ENCODE measurements at regions not wholly inside any gene's neighbourhood (a gene's known extent, or its start where the extent isn't known, plus 50 kb on each side); places are given as distances from the start of the nearest gene placed in this dataset.

DNA sequence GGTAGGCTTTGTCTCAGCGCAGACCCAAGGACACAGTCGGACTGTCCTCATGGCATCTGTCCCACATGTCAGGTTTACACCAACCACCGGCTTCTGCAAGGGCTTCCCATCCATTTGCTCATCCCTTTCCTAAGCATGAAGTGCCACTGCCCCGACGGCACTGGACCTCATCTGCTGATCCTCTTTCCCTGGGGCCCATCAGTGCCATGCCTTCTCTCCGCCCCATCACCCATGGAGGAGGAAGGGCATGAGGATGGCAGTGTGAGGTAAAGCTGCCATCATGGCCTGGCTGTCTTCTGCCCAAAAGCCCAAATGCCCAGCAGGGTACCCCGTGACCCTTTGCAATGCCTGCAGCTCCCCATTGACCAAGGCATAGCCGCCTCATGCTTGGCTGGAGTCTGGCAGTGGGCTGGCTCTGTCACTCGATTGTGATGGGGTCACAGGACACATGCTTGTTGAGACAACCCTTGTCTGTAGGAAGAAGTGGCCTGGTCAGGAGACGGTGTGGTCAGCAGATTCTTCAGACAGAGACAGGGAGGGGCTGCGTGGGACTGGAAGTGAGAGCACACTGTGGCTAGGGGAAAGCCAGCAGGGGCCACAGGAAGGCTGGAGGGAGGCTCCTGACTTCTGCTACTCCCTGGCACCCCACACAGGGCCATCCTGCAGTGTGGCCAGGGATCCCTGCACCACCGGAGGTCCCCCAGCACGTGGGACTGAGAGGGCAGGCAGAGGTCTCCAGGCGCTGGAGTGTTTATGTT lies 493.7 kb upstream of the HS6ST1 start:
- Histone ChIP-seq H2AFZ (replicated peaks) (no peak overlapping the region), H3K4me3 (no peak overlapping the region), H3F3A (ENCODE audit: low read depth) (no peaks in the 10 kb centered on the region), H4K20me1 (ENCODE audit: low read depth) (no peaks in the 10 kb centered on the region), H3K27ac (no peak overlapping the region), H3K9ac (no peak overlapping the region), H3K79me2 (ENCODE audit: low read depth) (no peaks in the 10 kb centered on the region), H3K9me3 (ENCODE audit: low read depth) (peaks cover under 1% of the 10 kb centered on the region), H3K4me1 (no peaks in the 10 kb centered on the region), H3K27me3 (no peaks in the 10 kb centered on the region), H3K4me2 (no peak overlapping the region), H3K36me3 (no peaks in the 10 kb centered on the region)
- peaks cover 23% of the 10 kb centered on the region for H3K9me3 Mint-ChIP-seq
- no peak for DNase-seq (ENCODE audit: low spot score)
- TF ChIP-seq, protein P1, sequence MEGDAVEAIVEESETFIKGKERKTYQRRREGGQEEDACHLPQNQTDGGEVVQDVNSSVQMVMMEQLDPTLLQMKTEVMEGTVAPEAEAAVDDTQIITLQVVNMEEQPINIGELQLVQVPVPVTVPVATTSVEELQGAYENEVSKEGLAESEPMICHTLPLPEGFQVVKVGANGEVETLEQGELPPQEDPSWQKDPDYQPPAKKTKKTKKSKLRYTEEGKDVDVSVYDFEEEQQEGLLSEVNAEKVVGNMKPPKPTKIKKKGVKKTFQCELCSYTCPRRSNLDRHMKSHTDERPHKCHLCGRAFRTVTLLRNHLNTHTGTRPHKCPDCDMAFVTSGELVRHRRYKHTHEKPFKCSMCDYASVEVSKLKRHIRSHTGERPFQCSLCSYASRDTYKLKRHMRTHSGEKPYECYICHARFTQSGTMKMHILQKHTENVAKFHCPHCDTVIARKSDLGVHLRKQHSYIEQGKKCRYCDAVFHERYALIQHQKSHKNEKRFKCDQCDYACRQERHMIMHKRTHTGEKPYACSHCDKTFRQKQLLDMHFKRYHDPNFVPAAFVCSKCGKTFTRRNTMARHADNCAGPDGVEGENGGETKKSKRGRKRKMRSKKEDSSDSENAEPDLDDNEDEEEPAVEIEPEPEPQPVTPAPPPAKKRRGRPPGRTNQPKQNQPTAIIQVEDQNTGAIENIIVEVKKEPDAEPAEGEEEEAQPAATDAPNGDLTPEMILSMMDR (IDR thresholded peaks at IDR 0.05) = no peak
- no peak for TF ChIP-seq EZH2phosphoT487 (IDR thresholded peaks at IDR 0.05)
- TF ChIP-seq EZH2 (IDR thresholded peaks at IDR 0.05) = no peak
- H3K4me1 Mint-ChIP-seq = peaks cover under 1% of the 10 kb centered on the region
- H3K27me3 Mint-ChIP-seq (ENCODE audit: insufficient read depth, low read depth) = peaks cover 4% of the 10 kb centered on the region
- H3K36me3 Mint-ChIP-seq = no peaks in the 10 kb centered on the region
- H3K27ac Mint-ChIP-seq = no peak overlapping the region
- no peak overlapping the region for H3K4me3 Mint-ChIP-seq

DNA sequence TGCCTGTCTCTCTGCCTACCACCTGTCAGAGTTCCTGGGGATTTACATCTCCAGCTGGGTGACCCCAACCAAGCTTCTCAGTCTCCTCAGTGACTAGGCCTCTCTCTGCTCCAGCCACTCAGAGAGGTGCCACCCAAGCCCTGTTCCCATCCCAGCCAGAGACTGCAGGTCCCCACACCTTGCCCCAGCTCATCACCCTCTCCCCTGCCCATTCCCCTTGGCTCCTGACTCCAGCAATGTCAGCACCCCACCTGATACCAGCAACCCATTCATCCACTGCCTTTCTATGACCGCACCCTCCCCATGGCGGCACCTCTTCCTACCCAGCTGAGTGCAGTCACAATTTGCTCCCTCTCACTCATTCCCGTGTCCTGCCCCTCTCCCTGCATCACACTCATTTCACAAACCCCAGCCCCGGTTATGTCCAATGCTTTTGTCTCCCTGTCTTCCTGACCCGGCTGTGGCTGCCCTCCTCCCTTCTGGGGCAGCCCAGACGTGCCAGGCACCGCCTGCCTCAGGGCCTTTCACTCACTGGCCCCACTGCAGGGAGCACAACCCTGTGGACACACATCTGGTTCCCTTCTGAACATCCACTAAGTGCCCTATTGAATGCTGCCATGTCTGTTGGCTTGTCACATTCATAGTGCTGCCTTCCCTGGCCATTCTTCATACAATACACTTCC lies 494.8 kb upstream of the HS6ST1 start:
- H3K4me1 ChIP-seq = no peaks in the 10 kb centered on the region
- H3K27ac ChIP-seq = no peak overlapping the region
- H3K4me2 ChIP-seq = no peak overlapping the region
- no peaks in the 10 kb centered on the region for H3F3A ChIP-seq (ENCODE audit: low read depth)
- no peak for DNase-seq (ENCODE audit: low spot score)
- Mint-ChIP-seq H3K27me3 (ENCODE audit: insufficient read depth, low read depth) (peaks cover 4% of the 10 kb centered on the region), H3K9me3 (peaks cover 16% of the 10 kb centered on the region), H3K36me3 (no peaks in the 10 kb centered on the region), H3K4me1 (peaks cover 8% of the 10 kb centered on the region), H3K4me3 (no peak overlapping the region), H3K27ac (no peak overlapping the region)
- TF ChIP-seq EZH2 (IDR thresholded peaks at IDR 0.05) (no peak), EZH2phosphoT487 (IDR thresholded peaks at IDR 0.05) (no peak)
- TF ChIP-seq, protein P1 (IDR thresholded peaks at IDR 0.05) = no peak
- no peaks in the 10 kb centered on the region for H3K9me3 ChIP-seq (ENCODE audit: low read depth)
- H4K20me1 ChIP-seq (ENCODE audit: low read depth) = no peaks in the 10 kb centered on the region
- H3K79me2 ChIP-seq (ENCODE audit: low read depth) = no peaks in the 10 kb centered on the region
- no peaks in the 10 kb centered on the region for H3K36me3 ChIP-seq
- H3K9ac ChIP-seq = no peak overlapping the region
- H3K4me3 ChIP-seq = no peak overlapping the region
- no peak overlapping the region for H2AFZ ChIP-seq (replicated peaks)
- H3K27me3 ChIP-seq = no peaks in the 10 kb centered on the region

DNA sequence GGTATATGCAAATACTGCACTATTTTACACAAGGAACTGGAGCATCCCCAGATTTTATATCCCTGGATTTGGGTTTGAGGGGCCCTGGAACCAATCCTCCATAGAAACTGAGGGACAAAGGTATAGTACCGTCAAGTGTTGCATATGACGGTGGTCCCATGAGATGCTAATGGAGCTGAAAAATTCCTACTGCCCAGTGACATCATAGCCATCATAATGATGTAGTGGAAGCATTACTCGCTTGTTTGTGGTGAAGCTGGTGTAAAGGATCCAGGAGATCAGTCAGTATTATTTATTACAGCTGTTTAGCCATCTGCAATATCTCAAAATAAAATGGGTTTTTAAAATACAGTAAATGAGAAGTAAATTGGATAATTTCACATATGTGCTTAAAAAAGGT lies 496.6 kb upstream of the HS6ST1 start:
- H3K4me3 Mint-ChIP-seq = no peak overlapping the region
- no peak overlapping the region for H3K4me2 ChIP-seq
- no peak overlapping the region for H3K27ac ChIP-seq
- no peaks in the 10 kb centered on the region for H3K9me3 ChIP-seq (ENCODE audit: low read depth)
- H3K36me3 ChIP-seq = no peaks in the 10 kb centered on the region
- H3K36me3 Mint-ChIP-seq = no peaks in the 10 kb centered on the region
- H3K9me3 Mint-ChIP-seq = peaks cover 11% of the 10 kb centered on the region
- H2AFZ ChIP-seq (replicated peaks) = no peak overlapping the region
- H3K79me2 ChIP-seq (ENCODE audit: low read depth) = no peaks in the 10 kb centered on the region
- TF ChIP-seq, protein P1 (IDR thresholded peaks at IDR 0.05) = no peak
- TF ChIP-seq EZH2 (IDR thresholded peaks at IDR 0.05) (no peak), EZH2phosphoT487 (IDR thresholded peaks at IDR 0.05) (no peak)
- H3F3A ChIP-seq (ENCODE audit: low read depth) = no peaks in the 10 kb centered on the region
- H3K27me3 Mint-ChIP-seq (ENCODE audit: insufficient read depth, low read depth) = peaks cover 4% of the 10 kb centered on the region
- no peaks in the 10 kb centered on the region for H4K20me1 ChIP-seq (ENCODE audit: low read depth)
- no peak for DNase-seq (ENCODE audit: low spot score)
- H3K9ac ChIP-seq = no peak overlapping the region
- H3K27me3 ChIP-seq = no peaks in the 10 kb centered on the region
- H3K4me1 ChIP-seq = no peaks in the 10 kb centered on the region
- peaks cover 15% of the 10 kb centered on the region for H3K4me1 Mint-ChIP-seq
- H3K4me3 ChIP-seq = no peak overlapping the region
- H3K27ac Mint-ChIP-seq = no peak overlapping the region

Data from neural progenitor cell (in vitro differentiated cells).